NT2/D1 (cell line): ENCODE measurements at regions not wholly inside any gene's neighbourhood (a gene's known extent, or its start where the extent isn't known, plus 50 kb on each side); places are given as distances from the start of the nearest gene placed in this dataset.

ENCODE experiments used
- SUZ12 ChIP-seq: IDR thresholded peaks from 2 replicates; pipeline ENCODE4 v1.6.1; 2011; ENCODE audit not compliant: insufficient read length, insufficient read depth; ENCODE audit errors: extremely low read depth
- YY1 ChIP-seq: IDR thresholded peaks from 2 replicates; pipeline ENCODE4 v1.6.1; 2011; ENCODE audit not compliant: insufficient read length, insufficient read depth
- ZNF274 ChIP-seq: IDR thresholded peaks from 2 replicates; pipeline ENCODE4 v1.6.1; 2011; ENCODE audit warnings: mild to moderate bottlenecking, low read depth, low read length

GRCh38 chr5:155684417-155684816 lies 642.5 kb upstream of the SGCD start:
- TF ChIP-seq ZNF274 = no peak
- no peak for TF ChIP-seq YY1
- no peak for TF ChIP-seq SUZ12
